Astrocyte (in vitro differentiated cells and primary cell): ENCODE measurements at regions not wholly inside any gene's neighbourhood (a gene's known extent, or its start where the extent isn't known, plus 50 kb on each side); places are given as distances from the start of the nearest gene placed in this dataset.

Experiments used
- DNase-seq: peaks from one replicate; pipeline ENCODE4 v3.0.0-alpha.2; 2010; ENCODE audit warnings: low read depth
- FAIRE-seq: peaks from 2 replicates; lab custom pipeline; 2011; peaks lifted over from hg19 to GRCh38; lab: Jason Lieb, UNC
- H2AFZ ChIP-seq: 2 replicates; pipeline ENCODE4 v1.6.0; 2012; ENCODE audit warnings: low read depth, low read length, inconsistent platforms
- H3K27ac ChIP-seq: 2 replicates; pipeline ENCODE4 v1.5.1; 2011; ENCODE audit warnings: low read depth, low read length, inconsistent platforms
- H3K27me3 ChIP-seq: 2 replicates; pipeline ENCODE4 v1.6.0; 2011; ENCODE audit warnings: low read length, inconsistent platforms; ENCODE audit not compliant: insufficient read depth
- H3K36me3 ChIP-seq: 2 replicates; pipeline ENCODE4 v1.5.1; 2011; ENCODE audit warnings: low read length, inconsistent platforms; ENCODE audit not compliant: insufficient read depth
- H3K4me1 ChIP-seq: 2 replicates; pipeline ENCODE4 v1.5.1; 2011; ENCODE audit warnings: low read length, inconsistent platforms; ENCODE audit not compliant: insufficient read depth
- H3K4me2 ChIP-seq: 2 replicates; pipeline ENCODE4 v1.6.0; 2012; ENCODE audit warnings: low read length, inconsistent platforms
- H3K4me3 ChIP-seq: 2 replicates; pipeline ENCODE4 v1.5.1; 2011; ENCODE audit warnings: low read depth, mild to moderate bottlenecking, low read length, inconsistent platforms; ENCODE audit not compliant: insufficient read depth
- H3K79me2 ChIP-seq: 2 replicates; pipeline ENCODE4 v1.6.0; 2012; ENCODE audit warnings: mild to moderate bottlenecking, low read length, inconsistent platforms; ENCODE audit not compliant: insufficient read depth
- H3K9ac ChIP-seq: 2 replicates; pipeline ENCODE4 v1.6.0; 2012; ENCODE audit warnings: mild to moderate bottlenecking, low read length, inconsistent platforms
- H3K9me3 ChIP-seq: 2 replicates; pipeline ENCODE4 v1.5.1; 2012; ENCODE audit warnings: low read depth, mild to moderate bottlenecking, low read length, inconsistent platforms; ENCODE audit not compliant: insufficient read depth
- H4K20me1 ChIP-seq: 2 replicates; pipeline ENCODE4 v1.6.0; 2012; ENCODE audit warnings: low read length, inconsistent platforms; ENCODE audit not compliant: insufficient read depth
- H3K27ac Mint-ChIP-seq: one replicate; pipeline ENCODE4 v1.8.0; 2021; ENCODE audit warnings: mild to moderate bottlenecking, mixed read lengths; ENCODE audit not compliant: unreplicated experiment
- H3K27me3 Mint-ChIP-seq: one replicate; pipeline ENCODE4 v1.8.0; 2021; ENCODE audit warnings: low read depth, mixed read lengths; ENCODE audit not compliant: unreplicated experiment
- H3K36me3 Mint-ChIP-seq: one replicate; pipeline ENCODE4 v1.8.0; 2021; ENCODE audit warnings: low read depth, mixed read lengths; ENCODE audit not compliant: unreplicated experiment
- H3K4me1 Mint-ChIP-seq: one replicate; pipeline ENCODE4 v1.8.0; 2021; ENCODE audit warnings: low read depth, mixed read lengths; ENCODE audit not compliant: unreplicated experiment
- H3K4me3 Mint-ChIP-seq: one replicate; pipeline ENCODE4 v1.8.0; 2021; ENCODE audit warnings: mild to moderate bottlenecking, moderate library complexity, mixed read lengths; ENCODE audit not compliant: unreplicated experiment
- H3K9me3 Mint-ChIP-seq: one replicate; pipeline ENCODE4 v1.8.0; 2021; ENCODE audit warnings: mild to moderate bottlenecking, mixed read lengths; ENCODE audit not compliant: unreplicated experiment
- CTCF ChIP-seq: IDR thresholded peaks from 2 replicates; pipeline ENCODE4 v1.5.1; 2011; ENCODE audit warnings: low read depth, mild to moderate bottlenecking, inconsistent platforms, low read length, moderate library complexity; ENCODE audit not compliant: insufficient read depth
- EZH2 ChIP-seq: IDR thresholded peaks from 2 replicates; pipeline ENCODE4 v1.6.1; 2012; ENCODE audit warnings: mild to moderate bottlenecking, low read length, inconsistent platforms; ENCODE audit not compliant: insufficient read depth

GRCh38 chr7:24346716-24347115, 62.7 kb downstream of the NPY start:
- H3K36me3 Mint-ChIP-seq, result no peaks in the 10 kb centered on the region
- no peaks in the 10 kb centered on the region for H3K27me3 Mint-ChIP-seq
- no peaks in the 10 kb centered on the region for H3K9me3 Mint-ChIP-seq
- no peak overlapping the region for H2AFZ ChIP-seq
- H3K27me3 ChIP-seq, result no peaks in the 10 kb centered on the region
- no peak overlapping the region for H3K9ac ChIP-seq
- TF ChIP-seq CTCF (no peak), EZH2 (no peak)
- no peaks in the 10 kb centered on the region for H3K4me1 ChIP-seq
- H3K9me3 ChIP-seq, result no peaks in the 10 kb centered on the region
- H3K27ac Mint-ChIP-seq, result no peak overlapping the region
- H3K4me1 Mint-ChIP-seq, result peaks cover 6% of the 10 kb centered on the region
- no peak overlapping the region for H3K4me2 ChIP-seq
- no peak overlapping the region for H3K4me3 ChIP-seq
- FAIRE-seq (no peak), DNase-seq (no peak)
- H3K4me3 Mint-ChIP-seq, result no peak overlapping the region
- no peaks in the 10 kb centered on the region for H3K79me2 ChIP-seq
- no peaks in the 10 kb centered on the region for H4K20me1 ChIP-seq
- H3K27ac ChIP-seq, result no peak overlapping the region
- no peaks in the 10 kb centered on the region for H3K36me3 ChIP-seq

- Histone ChIP-seq H3K4me1 (no peaks in the 10 kb centered on the region), H3K36me3 (no peaks in the 10 kb centered on the region), H3K27ac (no peak overlapping the region), H4K20me1 (no peaks in the 10 kb centered on the region), H3K4me3 (no peak overlapping the region), H3K27me3 (no peaks in the 10 kb centered on the region), H3K9me3 (no peaks in the 10 kb centered on the region), H3K9ac (no peak overlapping the region), H3K79me2 (no peaks in the 10 kb centered on the region), H2AFZ (no peak overlapping the region), H3K4me2 (no peak overlapping the region)
- peaks cover 4% of the 10 kb centered on the region for H3K9me3 Mint-ChIP-seq
- H3K27ac Mint-ChIP-seq, result no peak overlapping the region
- DNase-seq, result no peak
- TF ChIP-seq EZH2 (no peak), CTCF (no peak)
- H3K4me3 Mint-ChIP-seq, result no peak overlapping the region
- no peak for FAIRE-seq
- no peaks in the 10 kb centered on the region for H3K27me3 Mint-ChIP-seq
- H3K36me3 Mint-ChIP-seq, result no peaks in the 10 kb centered on the region
- peaks cover 6% of the 10 kb centered on the region for H3K4me1 Mint-ChIP-seq
These were observed 65.3 kb downstream of the NPY start for GRCh38 chr7:24349339-24349738.

GRCh38 chr7:24354456-24354855, 70.5 kb downstream of the NPY start:
- Histone ChIP-seq H3K36me3 (no peaks in the 10 kb centered on the region), H2AFZ (no peak overlapping the region), H4K20me1 (no peaks in the 10 kb centered on the region), H3K4me1 (no peaks in the 10 kb centered on the region), H3K27ac (no peak overlapping the region), H3K4me2 (no peak overlapping the region), H3K9me3 (no peaks in the 10 kb centered on the region), H3K4me3 (no peak overlapping the region), H3K27me3 (no peaks in the 10 kb centered on the region), H3K79me2 (no peaks in the 10 kb centered on the region), H3K9ac (no peak overlapping the region)
- FAIRE-seq (no peak), DNase-seq (no peak)
- no peak overlapping the region for H3K4me3 Mint-ChIP-seq
- H3K27me3 Mint-ChIP-seq, result no peaks in the 10 kb centered on the region
- no peak overlapping the region for H3K27ac Mint-ChIP-seq
- no peaks in the 10 kb centered on the region for H3K4me1 Mint-ChIP-seq
- H3K9me3 Mint-ChIP-seq, result peaks cover 9% of the 10 kb centered on the region
- H3K36me3 Mint-ChIP-seq, result no peaks in the 10 kb centered on the region
- TF ChIP-seq EZH2 (no peak), CTCF (no peak)
